ENCODE measurements at regions not wholly inside any gene's neighbourhood (a gene's known extent, or its start where the extent isn't known, plus 50 kb on each side); places are given as distances from the start of the nearest gene placed in this dataset.

DNA sequence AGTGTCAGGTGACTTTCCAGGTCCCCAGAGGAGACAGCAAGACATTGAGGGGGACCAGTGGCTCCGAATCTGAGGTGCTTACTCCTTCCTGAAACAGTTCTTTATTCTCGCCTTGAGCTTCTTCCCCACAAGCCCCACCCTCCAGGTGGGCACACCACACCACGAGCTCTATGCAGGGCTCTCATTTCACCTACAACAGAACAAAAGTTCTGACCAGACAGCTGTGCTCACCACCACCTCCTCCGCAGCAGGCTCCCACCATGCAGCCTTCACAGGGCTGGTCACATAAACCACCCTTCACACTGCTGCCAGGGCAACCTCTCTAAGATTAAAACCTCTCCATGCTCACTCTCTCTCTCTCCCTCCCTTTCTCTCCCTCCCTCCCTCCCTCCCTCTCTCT, 384.5 kb upstream of the ARID1B start:
- TF ChIP-seq GATA2 (IDR thresholded peaks at IDR 0.05; ENCODE audit: low read depth, low read length) (no peak), GATA3 (IDR thresholded peaks at IDR 0.05; ENCODE audit: low read depth, low read length) (no peak)
